Astrocyte of the spinal cord (primary cell): ENCODE measurements at regions not wholly inside any gene's neighbourhood (a gene's known extent, or its start where the extent isn't known, plus 50 kb on each side); places are given as distances from the start of the nearest gene placed in this dataset.
"Not testable (repeated sequence)": the region's sequence is repeated elsewhere in the genome, so short reads cannot be mapped to it uniquely, and the experiment has no call there.

ENCODE experiments used
- DNase-seq: peaks from one replicate; pipeline ENCODE4 v3.0.0; 2011; ENCODE audit warnings: low read depth, low spot score
- H3K4me3 ChIP-seq: 2 replicates; pipeline ENCODE4 v1.5.1; 2011; ENCODE audit warnings: low read depth, mild to moderate bottlenecking, low read length, moderate library complexity
- CTCF ChIP-seq: IDR thresholded peaks from 2 replicates; pipeline ENCODE4 v1.5.1; 2012; ENCODE audit warnings: low read depth, mild to moderate bottlenecking, low read length, inconsistent platforms
- in situ Hi-C: cut with HindIII; loops from 2 replicates; pipeline ENCODE4 v1.10.0; 2017; ENCODE audit warnings: low sequenced_read_pairs

- no peak overlapping the region for H3K4me3 ChIP-seq
- in situ Hi-C loops = no loop called here
- TF ChIP-seq CTCF = no peak
- no peak for DNase-seq
Measured at GRCh38 chr16:13378151-13378550, 476.8 kb downstream of the SHISA9 start.

- no peak overlapping the region for H3K4me3 ChIP-seq
- no peak for DNase-seq
- in situ Hi-C loops = no loop called here
- TF ChIP-seq CTCF = no peak
Measured at GRCh38 chr16:13379266-13379665, 477.9 kb downstream of the SHISA9 start.

- H3K4me3 ChIP-seq, in situ Hi-C loops, DNase-seq: not testable (repeated sequence)
Measured at GRCh38 chr16:13385156-13386040, 484.0 kb downstream of the SHISA9 start.

- in situ Hi-C loops = no loop called here
- no peak overlapping the region for H3K4me3 ChIP-seq
- no peak for TF ChIP-seq CTCF
- no peak for DNase-seq
Measured at GRCh38 chr16:13390093-13390985, 488.9 kb downstream of the SHISA9 start.

- no peak for TF ChIP-seq CTCF
- no peak overlapping the region for H3K4me3 ChIP-seq
- in situ Hi-C loops = no loop called here
- DNase-seq = no peak
Measured at GRCh38 chr16:13390986-13391305, 489.5 kb downstream of the SHISA9 start.

GRCh38 chr16:13391337-13391736 lies 489.9 kb downstream of the SHISA9 start:
- in situ Hi-C loops = no loop called here
- no peak for DNase-seq
- no peak for TF ChIP-seq CTCF
- no peak overlapping the region for H3K4me3 ChIP-seq

- in situ Hi-C loops = no loop called here
- no peak overlapping the region for H3K4me3 ChIP-seq
- no peak for DNase-seq
- TF ChIP-seq CTCF = no peak
Measured at GRCh38 chr16:13392341-13392740, 490.9 kb downstream of the SHISA9 start.
